IPS-NIHi7 (cell line): ENCODE measurements at regions not wholly inside any gene's neighbourhood (a gene's known extent, or its start where the extent isn't known, plus 50 kb on each side); places are given as distances from the start of the nearest gene placed in this dataset.
A peak's percentile ranks its signal among the peaks of the same experiment; 100 is the strongest.
"Not testable (repeated sequence)": the region's sequence is repeated elsewhere in the genome, so short reads cannot be mapped to it uniquely, and the experiment has no call there.

Experiments used
- DNase-seq: peaks from one replicate; pipeline ENCODE4 v3.0.0; 2012; ENCODE audit warnings: mixed read lengths; ENCODE audit errors: extremely low spot score

GRCh38 chr1:200496937-200497336 is 87.1 kb upstream of the ZNF281 start:
- no peak for DNase-seq

- no peak for DNase-seq
Observed at GRCh38 chr1:200495901-200496300, 86.1 kb upstream of the ZNF281 start.

- no peak for DNase-seq
Observed at GRCh38 chr1:200493344-200493743, 83.5 kb upstream of the ZNF281 start.

DNA sequence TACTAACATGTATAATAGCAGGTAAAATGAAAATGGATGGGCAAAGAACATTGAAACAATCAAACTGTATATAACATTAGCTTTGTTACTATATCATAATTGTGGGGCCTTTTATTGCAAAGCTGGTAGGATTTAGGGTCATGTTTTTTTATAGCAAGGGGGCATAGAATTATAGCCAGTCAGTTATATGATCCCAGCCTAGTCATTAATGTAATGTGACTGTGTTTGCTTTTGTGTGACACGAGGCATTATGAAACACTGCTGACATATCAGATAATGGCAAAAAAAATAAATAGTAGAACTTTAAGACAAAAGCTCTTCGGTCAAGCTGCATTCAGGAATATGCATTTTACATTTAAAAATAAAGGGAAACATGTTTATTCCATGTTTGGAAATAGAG is 81.3 kb upstream of the ZNF281 start:
- DNase-seq: no peak

- DNase-seq: no peak
Observed at GRCh38 chr1:200490183-200490582, 80.3 kb upstream of the ZNF281 start.

- peak; percentile 69 for DNase-seq
Observed at GRCh38 chr1:200488375-200489165, 78.7 kb upstream of the ZNF281 start.

GRCh38 chr1:200487650-200488049 is 77.8 kb upstream of the ZNF281 start:
- DNase-seq: no peak

GRCh38 chr1:200486634-200487033 is 76.8 kb upstream of the ZNF281 start:
- DNase-seq: no peak

- not testable (repeated sequence) for DNase-seq
Observed at GRCh38 chr1:200484438-200484946, 74.7 kb upstream of the ZNF281 start.

DNA sequence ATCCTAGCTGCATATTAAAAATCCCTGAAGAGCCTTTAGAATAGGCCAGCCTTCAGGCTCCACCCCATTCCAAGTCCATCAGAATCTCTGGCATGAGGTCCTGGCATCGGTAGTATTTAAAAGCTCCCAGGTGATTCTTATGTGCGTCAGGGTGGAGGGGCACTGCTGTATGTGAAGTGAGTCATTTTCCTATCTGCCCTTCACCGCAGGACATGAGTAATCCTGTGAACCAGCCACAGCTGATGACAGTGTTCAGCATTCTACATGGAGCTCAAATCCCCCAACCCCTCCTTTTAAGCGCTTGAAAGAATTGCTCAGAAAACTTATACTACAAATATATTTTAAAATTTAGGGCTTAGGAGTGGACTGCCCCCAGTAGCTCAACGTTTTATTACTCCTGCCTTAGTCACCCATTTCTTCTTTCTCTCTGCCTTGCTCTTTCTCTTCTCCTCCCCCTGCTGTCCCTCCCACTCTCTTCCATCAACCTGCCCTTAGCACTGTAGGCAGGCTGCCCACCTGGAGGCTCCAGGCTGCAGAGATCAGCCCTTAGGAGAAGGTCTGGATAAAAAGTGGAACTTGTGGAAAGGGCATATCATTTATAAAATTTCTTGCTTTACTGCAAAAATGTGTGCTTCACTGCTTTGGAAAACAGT is 73.8 kb upstream of the ZNF281 start:
- peak; percentile 73 for DNase-seq

- DNase-seq: no peak
Observed at GRCh38 chr1:200480964-200481363, 71.1 kb upstream of the ZNF281 start.

GRCh38 chr1:200479816-200480215 is 70.0 kb upstream of the ZNF281 start:
- no peak for DNase-seq

DNA sequence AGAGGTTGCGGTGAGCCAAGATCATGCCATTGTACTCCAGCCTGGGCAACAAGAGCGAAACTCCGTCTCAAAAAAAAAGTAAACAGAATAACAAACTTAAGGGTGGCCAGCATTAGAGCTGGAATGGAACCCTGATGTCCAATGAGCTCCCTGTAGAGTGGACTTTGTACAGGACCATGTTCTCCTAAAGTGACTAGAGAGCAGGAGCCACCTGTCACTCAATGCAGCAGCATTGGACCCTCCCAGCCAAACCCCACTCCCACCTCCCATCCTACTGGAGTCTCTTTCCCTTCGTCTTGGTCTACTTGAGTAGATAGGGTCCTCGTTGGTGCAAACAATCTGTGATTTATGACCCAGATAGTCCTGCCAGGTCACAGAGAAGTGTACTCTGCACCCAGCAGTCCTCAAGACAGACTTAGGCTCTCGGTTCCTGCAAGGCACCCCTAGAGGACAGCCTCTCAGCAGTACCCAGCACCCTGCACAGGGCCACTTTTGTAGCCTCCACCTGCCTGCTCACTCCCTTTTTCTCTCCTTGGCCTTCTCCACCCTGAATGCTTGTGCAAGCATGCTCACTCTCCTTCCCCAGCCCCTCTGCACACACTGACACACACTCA is 69.2 kb upstream of the ZNF281 start:
- DNase-seq: no peak

DNA sequence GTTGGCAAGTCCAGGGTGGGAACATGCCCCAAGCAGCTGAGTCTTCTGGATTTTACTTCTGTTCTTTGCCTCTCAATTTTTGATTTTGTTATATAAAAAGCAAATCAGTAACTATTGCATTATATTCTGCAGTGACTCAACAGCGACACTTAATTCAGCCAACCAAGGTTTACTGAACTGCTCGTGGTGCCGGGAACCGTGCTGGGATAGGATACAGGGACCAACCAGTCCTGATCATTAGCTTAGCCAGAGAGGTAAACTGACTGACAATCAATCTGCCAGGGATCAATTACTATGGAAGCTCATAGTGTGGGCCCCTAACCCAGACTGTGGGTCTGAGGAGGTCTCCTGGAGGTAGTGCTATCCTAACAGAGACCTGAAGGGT is 68.4 kb upstream of the ZNF281 start:
- no peak for DNase-seq

DNA sequence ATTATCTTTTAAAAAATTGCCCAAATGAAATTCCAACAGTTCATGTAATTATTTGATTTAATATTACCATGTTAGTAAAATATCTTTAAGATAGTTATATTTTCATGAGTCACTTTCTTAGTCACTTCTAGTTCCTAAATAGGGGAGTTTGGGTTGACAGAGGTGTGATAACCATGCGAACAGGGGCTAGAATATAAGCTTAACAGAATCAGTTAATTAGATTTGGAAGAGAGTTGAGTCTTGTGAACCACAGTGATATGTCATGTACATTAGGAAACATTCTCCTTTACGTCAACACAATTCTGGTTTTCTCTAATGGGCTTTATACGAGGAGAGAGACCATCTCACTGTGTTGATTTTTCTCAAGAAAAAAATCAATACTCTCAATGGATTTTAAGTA is 64.8 kb upstream of the ZNF281 start:
- no peak for DNase-seq

DNA sequence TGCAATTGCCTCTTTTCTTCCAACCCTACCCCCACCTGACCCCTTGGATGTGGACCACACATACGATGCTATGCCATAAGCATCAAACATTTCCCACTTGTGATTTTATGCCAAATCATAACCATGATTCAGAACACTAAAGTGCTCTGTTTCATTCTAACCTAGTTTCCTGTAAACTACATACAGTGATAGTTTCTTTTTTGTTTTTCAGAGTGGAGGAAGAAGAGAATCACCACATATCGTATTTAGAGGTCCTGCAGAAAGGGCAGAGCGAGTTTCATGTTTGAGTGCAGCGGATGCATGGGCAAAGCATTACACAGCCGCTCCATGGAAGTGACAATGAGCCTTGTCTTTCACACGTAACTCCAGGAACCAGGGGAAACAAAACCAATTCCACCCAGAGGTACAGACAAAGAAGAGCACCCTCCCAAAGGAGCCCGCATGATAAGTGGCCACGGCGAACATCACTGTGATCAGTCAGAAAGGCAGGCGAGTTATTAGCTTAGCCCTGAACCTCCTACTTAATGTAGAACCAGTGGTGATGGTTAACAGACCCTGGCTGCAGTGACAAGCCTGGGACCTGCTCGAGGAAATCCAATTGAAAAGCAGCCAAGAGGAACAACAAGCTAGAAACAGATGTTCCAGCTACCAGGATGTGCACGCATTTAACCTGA is 64.0 kb upstream of the ZNF281 start:
- no peak for DNase-seq

GRCh38 chr1:200471739-200472138 is 61.9 kb upstream of the ZNF281 start:
- DNase-seq: no peak

GRCh38 chr1:200468264-200469001 is 58.6 kb upstream of the ZNF281 start:
- DNase-seq: no peak

DNA sequence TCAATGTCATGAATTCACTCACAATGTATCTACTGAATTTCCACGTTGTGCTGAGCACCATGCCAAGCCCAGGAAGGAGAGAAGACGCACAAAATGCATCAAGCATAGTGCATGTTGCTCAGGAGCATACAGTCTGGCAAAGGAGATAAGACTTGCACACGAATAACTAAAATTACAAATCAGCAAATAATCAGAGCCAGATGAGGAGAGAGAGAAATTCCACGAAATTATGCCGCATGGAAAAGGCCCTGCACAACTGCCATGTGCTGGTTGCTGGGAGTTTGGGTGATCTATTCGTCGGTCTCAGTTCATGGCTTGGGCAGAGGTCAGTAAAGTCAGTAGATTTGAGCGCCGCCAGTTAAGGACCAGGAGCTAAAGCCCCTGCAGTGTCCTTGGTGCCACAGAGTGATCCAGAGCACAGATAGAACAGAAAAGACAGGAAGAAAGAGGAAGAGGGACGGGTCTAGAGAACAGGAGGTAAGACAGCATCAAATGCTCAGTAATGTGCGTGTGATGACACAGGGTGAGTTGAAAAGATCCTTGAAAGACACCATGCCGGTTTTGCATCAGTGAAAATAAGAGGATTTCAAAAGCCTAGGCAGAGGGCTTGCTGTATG is 55.1 kb upstream of the ZNF281 start:
- DNase-seq: no peak
